ENCODE measurements at regions not wholly inside any gene's neighbourhood (a gene's known extent, or its start where the extent isn't known, plus 50 kb on each side); places are given as distances from the start of the nearest gene placed in this dataset.

- TF ChIP-seq CTCF (conservative IDR thresholded peaks at IDR 0.05; ENCODE audit: low read length) (no peak), EZH2phosphoT487 (IDR thresholded peaks at IDR 0.05; ENCODE audit: borderline replicate concordance) (no peak)
These were observed 233.8 kb upstream of the UBASH3B start for GRCh38 chr11:122421702-122422101.

Data from Loucy (cell line).